Effector memory CD8-positive, alpha-beta T cell (primary cell): ENCODE measurements at regions not wholly inside any gene's neighbourhood (a gene's known extent, or its start where the extent isn't known, plus 50 kb on each side); places are given as distances from the start of the nearest gene placed in this dataset.

Experiments used
- ATAC-seq: fragments of 150-1000 bp; cut with Tn5 transposase; replicated peaks from 2 replicates; pipeline ENCODE4 v1.10.0; 2021; ENCODE audit warnings: mild to moderate bottlenecking, moderate library complexity
- DNase-seq, 3 experiments: peaks; one replicate each; pipeline ENCODE4 v3.0.0; 2021
- H3K27ac Mint-ChIP-seq, 2 donors: one replicate each; pipeline ENCODE4 v1.8.0; 2022; ENCODE audit warnings: mild to moderate bottlenecking in 2 of 2, mixed read lengths in 2 of 2, moderate library complexity in 2 of 2
- H3K27me3 Mint-ChIP-seq, 2 donors: one replicate each; pipeline ENCODE4 v1.8.0; 2022; ENCODE audit warnings: mixed read lengths in 2 of 2
- H3K36me3 Mint-ChIP-seq: one replicate; pipeline ENCODE4 v1.8.0; 2022; ENCODE audit warnings: mild to moderate bottlenecking, moderate library complexity, mixed read lengths; ENCODE audit not compliant: insufficient read depth
- H3K4me1 Mint-ChIP-seq, 2 donors: one replicate each; pipeline ENCODE4 v1.8.0; 2022; ENCODE audit warnings: low read depth in 2 of 2, mixed read lengths in 2 of 2
- H3K4me3 Mint-ChIP-seq, 2 donors: one replicate each; pipeline ENCODE4 v1.8.0; 2022; ENCODE audit warnings: mild to moderate bottlenecking in 2 of 2, mixed read lengths in 2 of 2, moderate library complexity in 2 of 2
- H3K9me3 Mint-ChIP-seq, 2 donors: one replicate each; pipeline ENCODE4 v1.8.0; 2022; ENCODE audit warnings: mixed read lengths in 2 of 2

GRCh38 chr12:111149299-111149698, 219.6 kb downstream of the PHETA1 start:
- DNase-seq = no peak
- H3K9me3 Mint-ChIP-seq = no peaks in the 10 kb centered on the region
- H3K36me3 Mint-ChIP-seq = no peaks in the 10 kb centered on the region
- H3K4me1 Mint-ChIP-seq = no peaks in the 10 kb centered on the region
- no peak overlapping the region for H3K27ac Mint-ChIP-seq
- H3K27me3 Mint-ChIP-seq = peaks cover 39 to 64% of the 10 kb centered on the region in 2 donors
- no peak for ATAC-seq
- H3K4me3 Mint-ChIP-seq = no peak overlapping the region

- Mint-ChIP-seq H3K36me3 (no peaks in the 10 kb centered on the region), H3K27ac (no peak overlapping the region), H3K4me3 (no peak overlapping the region), H3K4me1 (no peaks in the 10 kb centered on the region), H3K27me3 (peaks cover 38 to 66% of the 10 kb centered on the region in 2 donors), H3K9me3 (no peaks in the 10 kb centered on the region)
- DNase-seq (no peak), ATAC-seq (no peak)
Measured at GRCh38 chr12:111148005-111148404, 220.9 kb downstream of the PHETA1 start.

GRCh38 chr12:111143271-111143670, 222.9 kb upstream of the MYL2 start:
- H3K4me1 Mint-ChIP-seq = no peaks in the 10 kb centered on the region
- ATAC-seq = no peak
- peaks cover 21 to 70% of the 10 kb centered on the region in 2 donors for H3K27me3 Mint-ChIP-seq
- H3K9me3 Mint-ChIP-seq = no peaks in the 10 kb centered on the region
- no peak overlapping the region for H3K27ac Mint-ChIP-seq
- DNase-seq = no peak
- no peak overlapping the region for H3K4me3 Mint-ChIP-seq
- no peaks in the 10 kb centered on the region for H3K36me3 Mint-ChIP-seq

GRCh38 chr12:111141205-111141604, 220.8 kb upstream of the MYL2 start:
- Mint-ChIP-seq H3K4me3 (no peak overlapping the region), H3K4me1 (no peaks in the 10 kb centered on the region), H3K27ac (no peak overlapping the region), H3K27me3 (peaks cover 19 to 65% of the 10 kb centered on the region in 2 donors), H3K36me3 (no peaks in the 10 kb centered on the region), H3K9me3 (no peaks in the 10 kb centered on the region)
- DNase-seq = no peak
- no peak for ATAC-seq

GRCh38 chr12:111138016-111138415, 217.6 kb upstream of the MYL2 start:
- Mint-ChIP-seq H3K4me3 (no peak overlapping the region), H3K27me3 (peaks cover 31 to 64% of the 10 kb centered on the region in 2 donors), H3K27ac (no peak overlapping the region), H3K36me3 (no peaks in the 10 kb centered on the region), H3K4me1 (no peaks in the 10 kb centered on the region), H3K9me3 (no peaks in the 10 kb centered on the region)
- DNase-seq (no peak), ATAC-seq (no peak)

- no peaks in the 10 kb centered on the region for H3K9me3 Mint-ChIP-seq
- H3K27me3 Mint-ChIP-seq = peaks cover 31 to 72% of the 10 kb centered on the region in 2 donors
- no peaks in the 10 kb centered on the region for H3K36me3 Mint-ChIP-seq
- DNase-seq (no peak), ATAC-seq (no peak)
- H3K27ac Mint-ChIP-seq = no peak overlapping the region
- no peaks in the 10 kb centered on the region for H3K4me1 Mint-ChIP-seq
- H3K4me3 Mint-ChIP-seq = no peak overlapping the region
Measured at GRCh38 chr12:111135293-111135832, 215.0 kb upstream of the MYL2 start.

DNA sequence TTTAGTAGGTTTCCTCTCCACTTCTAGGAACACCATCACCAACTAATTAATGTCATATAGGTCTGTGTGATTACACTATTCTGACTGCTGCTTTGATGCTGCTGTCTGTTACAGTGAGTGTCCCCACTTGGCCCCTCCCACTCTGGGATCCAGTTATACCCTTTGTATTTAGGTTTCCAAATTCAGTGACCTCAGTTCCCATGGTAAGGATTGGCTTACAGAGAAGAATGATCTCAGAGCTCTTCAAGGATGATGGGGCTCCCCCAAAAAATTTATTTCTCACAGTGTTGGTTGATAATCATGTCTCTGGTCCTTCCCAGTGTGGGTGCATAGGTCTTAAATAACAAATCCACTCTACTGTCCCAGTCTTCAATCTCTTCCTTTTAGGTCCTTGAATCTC, 210.0 kb upstream of the MYL2 start:
- Mint-ChIP-seq H3K36me3 (no peaks in the 10 kb centered on the region), H3K9me3 (no peaks in the 10 kb centered on the region), H3K4me1 (no peaks in the 10 kb centered on the region), H3K27ac (no peak overlapping the region), H3K27me3 (peaks cover 13 to 36% of the 10 kb centered on the region in 2 donors), H3K4me3 (no peak overlapping the region)
- ATAC-seq = no peak
- no peak for DNase-seq

GRCh38 chr12:111129149-111129767, 208.9 kb upstream of the MYL2 start:
- ATAC-seq = no peak
- H3K27ac Mint-ChIP-seq = no peak overlapping the region

DNA sequence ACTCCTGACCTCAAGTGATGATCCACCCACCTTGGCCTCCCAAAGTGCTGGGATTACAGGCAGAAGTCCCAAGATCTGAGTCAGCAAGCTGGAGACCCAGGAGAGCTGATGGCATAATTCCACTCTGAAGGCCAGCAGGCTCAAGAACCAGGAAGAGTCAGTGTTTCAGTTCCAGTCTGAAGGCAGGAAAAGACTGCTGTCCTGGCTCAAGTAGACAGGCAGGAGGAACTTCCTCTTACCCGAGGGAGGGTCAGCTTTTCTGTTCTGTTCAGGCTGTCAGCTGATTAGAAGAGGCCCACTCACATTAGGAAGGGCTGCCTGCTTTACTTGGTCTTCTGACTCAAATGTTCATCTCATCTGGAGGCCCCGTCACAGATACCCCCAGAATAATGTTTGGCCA, 206.0 kb upstream of the MYL2 start:
- no peaks in the 10 kb centered on the region for H3K4me1 Mint-ChIP-seq
- H3K27me3 Mint-ChIP-seq = peaks cover 7 to 36% of the 10 kb centered on the region in 2 donors
- H3K36me3 Mint-ChIP-seq = no peaks in the 10 kb centered on the region
- H3K27ac Mint-ChIP-seq = no peak overlapping the region
- H3K9me3 Mint-ChIP-seq = no peaks in the 10 kb centered on the region
- DNase-seq (no peak), ATAC-seq (no peak)
- no peak overlapping the region for H3K4me3 Mint-ChIP-seq

More at GRCh38 chr12:111129149-111129767, 208.9 kb upstream of the MYL2 start:
- DNase-seq = no peak
- H3K4me3 Mint-ChIP-seq = no peak overlapping the region
- H3K4me1 Mint-ChIP-seq = no peaks in the 10 kb centered on the region
- H3K36me3 Mint-ChIP-seq = no peaks in the 10 kb centered on the region
- H3K27me3 Mint-ChIP-seq = peaks cover 2 to 30% of the 10 kb centered on the region in 2 donors
- no peaks in the 10 kb centered on the region for H3K9me3 Mint-ChIP-seq

DNA sequence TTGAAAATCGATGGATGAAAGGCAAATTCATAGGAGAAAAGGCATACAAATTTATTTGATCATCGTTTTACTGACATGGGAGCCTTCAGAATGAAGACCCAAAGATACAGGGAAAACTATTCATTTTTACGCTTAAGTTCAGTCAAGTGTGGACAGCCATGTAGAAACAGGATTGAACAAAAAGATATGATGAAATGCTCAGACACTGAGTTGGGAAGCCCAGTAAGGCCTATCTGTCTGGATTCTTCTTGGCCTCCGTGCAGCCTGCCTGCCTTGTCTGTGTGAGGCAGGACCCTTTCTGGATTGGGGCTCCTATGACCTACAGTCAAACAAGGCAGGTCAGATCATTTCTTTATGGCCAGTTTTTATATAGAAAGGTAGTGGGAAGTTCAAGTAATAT, 203.8 kb upstream of the MYL2 start:
- DNase-seq = no peak
- no peak for ATAC-seq
- Mint-ChIP-seq H3K36me3 (no peaks in the 10 kb centered on the region), H3K27me3 (peaks cover 20 to 41% of the 10 kb centered on the region in 2 donors), H3K4me1 (no peaks in the 10 kb centered on the region), H3K4me3 (no peak overlapping the region), H3K27ac (no peak overlapping the region), H3K9me3 (no peaks in the 10 kb centered on the region)

- Mint-ChIP-seq H3K4me1 (no peaks in the 10 kb centered on the region), H3K27me3 (peaks cover 23 to 45% of the 10 kb centered on the region in 2 donors), H3K9me3 (no peaks in the 10 kb centered on the region), H3K27ac (no peak overlapping the region), H3K36me3 (no peaks in the 10 kb centered on the region), H3K4me3 (no peak overlapping the region)
- DNase-seq (no peak), ATAC-seq (no peak)
Measured at GRCh38 chr12:111123390-111123789, 203.0 kb upstream of the MYL2 start.

DNA sequence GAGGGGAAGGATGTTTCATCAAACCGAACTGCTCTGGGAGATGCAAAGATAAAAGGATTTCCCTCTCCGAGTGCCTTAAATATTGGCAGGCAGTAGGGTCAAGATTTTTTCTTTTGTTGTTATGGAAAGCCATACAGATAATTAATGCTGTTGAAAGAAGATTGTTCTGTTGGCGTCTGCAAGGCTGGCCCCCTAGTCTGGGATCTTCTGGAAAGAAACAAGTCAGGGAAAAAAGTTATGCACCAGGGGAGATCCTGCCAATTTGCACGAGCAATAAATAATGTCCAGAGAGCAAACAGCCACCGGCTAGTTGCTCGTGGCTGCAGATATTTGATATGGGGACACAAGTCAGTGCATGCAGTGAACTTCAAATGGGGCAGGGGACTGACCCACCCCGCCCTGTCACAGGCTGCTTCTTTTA, 202.1 kb upstream of the MYL2 start:
- Mint-ChIP-seq H3K4me1 (no peaks in the 10 kb centered on the region), H3K36me3 (no peaks in the 10 kb centered on the region), H3K27ac (no peak overlapping the region), H3K9me3 (no peaks in the 10 kb centered on the region), H3K4me3 (no peak overlapping the region), H3K27me3 (peaks cover 32 to 55% of the 10 kb centered on the region in 2 donors)
- no peak for ATAC-seq
- no peak for DNase-seq

- H3K36me3 Mint-ChIP-seq = no peaks in the 10 kb centered on the region
- no peak for ATAC-seq
- H3K27me3 Mint-ChIP-seq = peaks cover 38 to 61% of the 10 kb centered on the region in 2 donors
- DNase-seq = no peak
- H3K27ac Mint-ChIP-seq = no peak overlapping the region
- H3K9me3 Mint-ChIP-seq = no peaks in the 10 kb centered on the region
- H3K4me1 Mint-ChIP-seq = no peaks in the 10 kb centered on the region
- no peak overlapping the region for H3K4me3 Mint-ChIP-seq
Measured at GRCh38 chr12:111121840-111122239, 201.5 kb upstream of the MYL2 start.

DNA sequence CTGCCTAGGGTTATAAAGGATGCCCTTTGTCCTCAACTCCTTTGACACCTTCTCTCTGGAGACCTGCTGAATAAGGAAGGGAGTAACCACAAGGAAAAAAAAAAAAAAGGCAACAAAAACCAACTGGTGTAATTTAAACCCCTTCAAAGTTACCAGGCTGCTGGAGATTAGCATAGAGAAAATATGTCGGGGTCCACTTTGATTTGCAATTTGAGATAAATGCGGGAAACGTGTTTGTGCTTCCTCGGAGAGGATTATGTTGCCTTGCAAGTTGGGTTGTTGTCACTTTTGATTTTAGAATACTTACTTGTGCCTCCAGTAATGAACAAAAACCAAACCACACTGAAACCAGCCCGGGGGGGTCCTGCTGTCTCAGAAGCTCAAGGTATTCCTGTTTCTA, 200.2 kb upstream of the MYL2 start:
- ATAC-seq (no peak), DNase-seq (no peak)
- Mint-ChIP-seq H3K36me3 (no peaks in the 10 kb centered on the region), H3K4me3 (no peak overlapping the region), H3K27me3 (peaks cover 45 to 70% of the 10 kb centered on the region in 2 donors), H3K27ac (no peak overlapping the region), H3K9me3 (no peaks in the 10 kb centered on the region), H3K4me1 (no peaks in the 10 kb centered on the region)
